ENCODE measurements at regions not wholly inside any gene's neighbourhood (a gene's known extent, or its start where the extent isn't known, plus 50 kb on each side); places are given as distances from the start of the nearest gene placed in this dataset.

DNA sequence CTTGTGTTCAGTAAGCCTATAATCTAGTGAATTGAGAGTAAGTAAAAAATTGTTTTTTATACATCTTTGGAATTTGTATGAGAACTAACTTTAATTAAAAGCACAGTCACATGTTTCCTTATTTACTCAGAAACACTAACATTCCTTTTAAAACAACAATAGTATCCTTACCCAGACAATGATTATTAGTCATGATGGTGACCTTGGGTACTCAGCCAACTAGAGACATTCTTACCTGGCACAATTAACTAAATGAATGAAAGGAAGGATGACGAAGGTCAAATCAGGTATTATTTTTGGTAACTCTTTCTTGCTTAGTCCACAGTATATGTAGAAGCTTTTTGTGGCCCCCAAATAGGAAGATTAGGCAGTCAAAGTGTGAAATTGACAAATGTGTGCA, 901.0 kb downstream of the FAT4 start:
- no peak for TF ChIP-seq POLR2AphosphoS5 (IDR thresholded peaks at IDR 0.05; ENCODE audit: low read depth)
- no peak for TF ChIP-seq REST (IDR thresholded peaks at IDR 0.05; ENCODE audit: insufficient replicate concordance, low read depth)
- TF ChIP-seq GABPA (IDR thresholded peaks at IDR 0.05; ENCODE audit: low read depth) = no peak
- DNase-seq (ENCODE audit: low read depth in 1 of 2, low spot score in 1 of 2) = no peak
- H3K27ac ChIP-seq (replicated peaks) = no peak overlapping the region
- no peak overlapping the region for H3K4me3 ChIP-seq (replicated peaks; ENCODE audit: insufficient read depth, low read length)
- H3K27me3 ChIP-seq (ENCODE audit: insufficient read depth, poor library complexity, severe bottlenecking) = no peaks in the 10 kb centered on the region

DNA sequence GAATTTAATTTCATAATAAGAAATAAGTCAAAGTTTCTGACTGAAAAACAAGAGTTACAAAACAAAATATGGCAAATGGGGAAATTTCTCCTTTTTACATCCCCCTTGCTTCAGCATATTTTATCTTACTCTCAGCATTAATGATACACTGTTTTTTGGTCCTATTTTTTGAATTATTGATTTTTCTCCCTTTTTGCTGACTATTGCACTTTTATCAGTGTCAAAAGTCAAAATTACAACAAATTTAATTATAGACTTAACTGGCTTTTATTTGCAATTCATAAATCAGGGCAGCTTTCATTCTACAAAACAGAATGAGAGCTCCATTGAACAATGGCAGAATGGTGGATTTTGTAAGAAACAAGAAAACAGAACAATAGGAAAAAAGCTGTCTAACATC, 901.9 kb downstream of the FAT4 start:
- no peaks in the 10 kb centered on the region for H3K27me3 ChIP-seq (ENCODE audit: insufficient read depth, poor library complexity, severe bottlenecking)
- no peak for DNase-seq (ENCODE audit: low read depth in 1 of 2, low spot score in 1 of 2)
- no peak overlapping the region for H3K4me3 ChIP-seq (replicated peaks; ENCODE audit: insufficient read depth, low read length)
- TF ChIP-seq, protein P1, sequence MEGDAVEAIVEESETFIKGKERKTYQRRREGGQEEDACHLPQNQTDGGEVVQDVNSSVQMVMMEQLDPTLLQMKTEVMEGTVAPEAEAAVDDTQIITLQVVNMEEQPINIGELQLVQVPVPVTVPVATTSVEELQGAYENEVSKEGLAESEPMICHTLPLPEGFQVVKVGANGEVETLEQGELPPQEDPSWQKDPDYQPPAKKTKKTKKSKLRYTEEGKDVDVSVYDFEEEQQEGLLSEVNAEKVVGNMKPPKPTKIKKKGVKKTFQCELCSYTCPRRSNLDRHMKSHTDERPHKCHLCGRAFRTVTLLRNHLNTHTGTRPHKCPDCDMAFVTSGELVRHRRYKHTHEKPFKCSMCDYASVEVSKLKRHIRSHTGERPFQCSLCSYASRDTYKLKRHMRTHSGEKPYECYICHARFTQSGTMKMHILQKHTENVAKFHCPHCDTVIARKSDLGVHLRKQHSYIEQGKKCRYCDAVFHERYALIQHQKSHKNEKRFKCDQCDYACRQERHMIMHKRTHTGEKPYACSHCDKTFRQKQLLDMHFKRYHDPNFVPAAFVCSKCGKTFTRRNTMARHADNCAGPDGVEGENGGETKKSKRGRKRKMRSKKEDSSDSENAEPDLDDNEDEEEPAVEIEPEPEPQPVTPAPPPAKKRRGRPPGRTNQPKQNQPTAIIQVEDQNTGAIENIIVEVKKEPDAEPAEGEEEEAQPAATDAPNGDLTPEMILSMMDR (IDR thresholded peaks at IDR 0.05; ENCODE audit: insufficient read depth, low read length) = no peak
- no peak for TF ChIP-seq REST (IDR thresholded peaks at IDR 0.05; ENCODE audit: insufficient replicate concordance, low read depth)
- no peak for TF ChIP-seq GABPA (IDR thresholded peaks at IDR 0.05; ENCODE audit: low read depth)
- no peak for TF ChIP-seq SPI1 (IDR thresholded peaks at IDR 0.05; ENCODE audit: borderline replicate concordance, low read depth)
- no peak for TF ChIP-seq POLR2AphosphoS5 (IDR thresholded peaks at IDR 0.05; ENCODE audit: low read depth)
- no peak overlapping the region for H3K27ac ChIP-seq (replicated peaks)

DNA sequence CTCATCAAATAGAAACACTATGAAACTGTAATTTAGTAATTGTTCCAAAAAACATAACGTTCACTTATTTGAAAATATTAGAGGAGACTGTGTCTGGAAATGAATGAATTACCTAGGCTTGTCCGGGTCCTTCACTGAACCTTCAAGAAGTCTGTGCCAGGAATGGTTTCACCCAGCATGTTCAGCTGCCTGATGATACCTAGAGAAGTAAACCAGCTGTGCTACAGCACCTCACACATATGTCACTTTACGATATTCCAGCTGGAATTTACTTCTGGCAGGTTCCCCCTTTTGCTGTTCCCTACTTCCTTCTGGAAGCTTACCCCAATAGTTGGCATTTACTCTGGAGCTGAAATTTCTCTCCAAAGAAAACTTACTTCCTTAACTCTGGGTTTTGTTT, 906.5 kb downstream of the FAT4 start:
- TF ChIP-seq REST (IDR thresholded peaks at IDR 0.05; ENCODE audit: insufficient replicate concordance, low read depth) (no peak), SPI1 (IDR thresholded peaks at IDR 0.05; ENCODE audit: borderline replicate concordance, low read depth) (no peak), POLR2AphosphoS5 (IDR thresholded peaks at IDR 0.05; ENCODE audit: low read depth) (no peak), GABPA (IDR thresholded peaks at IDR 0.05; ENCODE audit: low read depth) (no peak)
- TF ChIP-seq, protein P1 (IDR thresholded peaks at IDR 0.05; ENCODE audit: insufficient read depth, low read length) = no peak

More for the DNA sequence above, 906.5 kb downstream of the FAT4 start:
- DNase-seq (ENCODE audit: low read depth in 1 of 2, low spot score in 1 of 2) = no peak
- H3K27ac ChIP-seq (replicated peaks) = no peak overlapping the region
- H3K27me3 ChIP-seq (ENCODE audit: insufficient read depth, poor library complexity, severe bottlenecking) = no peaks in the 10 kb centered on the region
- H3K4me3 ChIP-seq (replicated peaks; ENCODE audit: insufficient read depth, low read length) = no peak overlapping the region

Data from HL-60 (cell line).